Osteoblast (primary cell): ENCODE measurements at regions not wholly inside any gene's neighbourhood (a gene's known extent, or its start where the extent isn't known, plus 50 kb on each side); places are given as distances from the start of the nearest gene placed in this dataset.

Source experiments
- DNase-seq: peaks from one replicate; pipeline ENCODE4 v3.0.0; 2011; ENCODE audit warnings: low spot score, mixed read lengths; ENCODE audit not compliant: insufficient read length; ENCODE audit errors: missing footprints
- H2AFZ ChIP-seq: 2 replicates; pipeline ENCODE4 v1.6.0; 2011; ENCODE audit warnings: mild to moderate bottlenecking, low read length
- H3K27ac ChIP-seq: 2 replicates; pipeline ENCODE4 v1.5.1; 2011; ENCODE audit warnings: mild to moderate bottlenecking, low read depth, low read length, moderate library complexity
- H3K27me3 ChIP-seq: 2 replicates; pipeline ENCODE4 v1.6.0; 2012; ENCODE audit warnings: mild to moderate bottlenecking, control low read depth, inconsistent platforms, low read length, moderate library complexity; ENCODE audit not compliant: insufficient read depth
- H3K36me3 ChIP-seq: 2 replicates; pipeline ENCODE4 v1.5.1; 2011; ENCODE audit warnings: mild to moderate bottlenecking, low read length, control low read depth, moderate library complexity; ENCODE audit not compliant: insufficient read depth
- H3K4me1 ChIP-seq: 2 replicates; pipeline ENCODE4 v1.5.1; 2011; ENCODE audit warnings: mild to moderate bottlenecking, low read length, control low read depth, moderate library complexity; ENCODE audit not compliant: insufficient read depth
- H3K4me2 ChIP-seq: 2 replicates; pipeline ENCODE4 v1.6.0; 2011; ENCODE audit warnings: mild to moderate bottlenecking, low read length; ENCODE audit not compliant: insufficient read depth
- H3K4me3 ChIP-seq: fragments of 200-600 bp; sonication (generic); 3 replicates; pipeline ENCODE4 v1.5.1; 2012; ENCODE audit warnings: mild to moderate bottlenecking, low read length, inconsistent platforms; ENCODE audit not compliant: insufficient read depth
- H3K79me2 ChIP-seq: 2 replicates; pipeline ENCODE4 v1.6.0; 2012; ENCODE audit warnings: mild to moderate bottlenecking, low read length, control low read depth, inconsistent platforms; ENCODE audit not compliant: insufficient read depth
- H3K9me3 ChIP-seq: 2 replicates; pipeline ENCODE4 v1.5.1; 2011; ENCODE audit warnings: low read depth, low read length, control low read depth
- H4K20me1 ChIP-seq: 2 replicates; pipeline ENCODE4 v1.6.0; 2012; ENCODE audit warnings: mild to moderate bottlenecking, low read length, control low read depth; ENCODE audit not compliant: insufficient read depth
- CTCF ChIP-seq: IDR thresholded peaks from 2 replicates; pipeline ENCODE4 v1.5.1; 2011; ENCODE audit warnings: mild to moderate bottlenecking, low read depth, low read length, moderate library complexity; ENCODE audit errors: extremely low read depth

GRCh38 chr4:122041312-122041711 is 89.5 kb upstream of the TRPC3 start:
- Histone ChIP-seq H2AFZ (no peak overlapping the region), H3K4me2 (no peak overlapping the region), H3K27ac (no peak overlapping the region), H3K9me3 (no peaks in the 10 kb centered on the region), H3K27me3 (peaks cover 4% of the 10 kb centered on the region), H3K79me2 (no peaks in the 10 kb centered on the region), H3K4me3 (no peak overlapping the region), H4K20me1 (no peaks in the 10 kb centered on the region), H3K4me1 (peaks cover 5% of the 10 kb centered on the region), H3K36me3 (no peaks in the 10 kb centered on the region)
- no peak for TF ChIP-seq CTCF
- no peak for DNase-seq

DNA sequence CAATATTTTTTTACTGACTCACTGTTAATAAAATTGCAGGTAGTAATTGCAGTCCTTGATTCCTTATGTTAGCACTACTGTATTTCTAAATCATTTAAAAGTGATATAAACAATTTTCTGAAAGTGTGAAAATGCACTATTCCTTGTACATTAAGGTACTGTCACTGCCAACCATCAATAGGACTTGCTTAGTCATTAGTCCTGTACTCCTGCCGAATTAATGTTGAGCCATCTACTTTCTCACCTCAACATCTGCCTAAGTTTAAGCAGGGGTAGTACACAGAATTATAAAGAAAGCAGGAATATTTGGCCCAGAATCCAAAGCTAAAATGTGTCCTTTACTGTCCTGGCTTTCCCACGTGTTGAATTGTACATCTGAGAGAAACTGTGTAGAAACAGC is 87.0 kb upstream of the TRPC3 start:
- TF ChIP-seq CTCF: no peak
- no peak for DNase-seq
- H4K20me1 ChIP-seq: no peaks in the 10 kb centered on the region
- no peak overlapping the region for H3K27ac ChIP-seq
- no peaks in the 10 kb centered on the region for H3K9me3 ChIP-seq
- H3K27me3 ChIP-seq: peaks cover 4% of the 10 kb centered on the region
- H3K36me3 ChIP-seq: no peaks in the 10 kb centered on the region
- H3K4me2 ChIP-seq: no peak overlapping the region
- no peak overlapping the region for H2AFZ ChIP-seq
- no peak overlapping the region for H3K4me3 ChIP-seq
- H3K4me1 ChIP-seq: no peaks in the 10 kb centered on the region
- no peaks in the 10 kb centered on the region for H3K79me2 ChIP-seq

- no peaks in the 10 kb centered on the region for H3K79me2 ChIP-seq
- no peaks in the 10 kb centered on the region for H3K9me3 ChIP-seq
- TF ChIP-seq CTCF: no peak
- no peaks in the 10 kb centered on the region for H3K27me3 ChIP-seq
- no peaks in the 10 kb centered on the region for H3K36me3 ChIP-seq
- H3K4me3 ChIP-seq: no peak overlapping the region
- no peaks in the 10 kb centered on the region for H4K20me1 ChIP-seq
- H2AFZ ChIP-seq: no peak overlapping the region
- H3K4me2 ChIP-seq: no peak overlapping the region
- H3K4me1 ChIP-seq: no peaks in the 10 kb centered on the region
- H3K27ac ChIP-seq: no peak overlapping the region
- DNase-seq: no peak
Measured at GRCh38 chr4:122034619-122035018, 82.8 kb upstream of the TRPC3 start.

GRCh38 chr4:122027203-122027602 is 75.3 kb upstream of the TRPC3 start:
- Histone ChIP-seq H4K20me1 (no peaks in the 10 kb centered on the region), H3K27me3 (no peaks in the 10 kb centered on the region), H3K4me1 (no peaks in the 10 kb centered on the region), H3K4me3 (no peak overlapping the region), H2AFZ (no peak overlapping the region), H3K27ac (no peak overlapping the region), H3K79me2 (no peaks in the 10 kb centered on the region), H3K9me3 (no peaks in the 10 kb centered on the region), H3K4me2 (no peak overlapping the region), H3K36me3 (no peaks in the 10 kb centered on the region)
- no peak for TF ChIP-seq CTCF
- no peak for DNase-seq
